Retinal pigment epithelial cell (primary cell): ENCODE measurements at regions not wholly inside any gene's neighbourhood (a gene's known extent, or its start where the extent isn't known, plus 50 kb on each side); places are given as distances from the start of the nearest gene placed in this dataset.

Experiments
- DNase-seq: peaks from one replicate; pipeline ENCODE4 v3.0.0-alpha.2; 2010; ENCODE audit warnings: low read depth
- H3K4me3 ChIP-seq: 2 replicates; pipeline ENCODE4 v1.5.1; 2011; ENCODE audit warnings: mild to moderate bottlenecking, low read length, control low read depth, moderate library complexity
- TF ChIP-seq, protein P1 (sequence below): conservative IDR thresholded peaks from 2 replicates; pipeline ENCODE4 v1.5.1; 2011; ENCODE audit warnings: low read depth, low read length, control low read depth, inconsistent platforms

- TF ChIP-seq, protein P1, sequence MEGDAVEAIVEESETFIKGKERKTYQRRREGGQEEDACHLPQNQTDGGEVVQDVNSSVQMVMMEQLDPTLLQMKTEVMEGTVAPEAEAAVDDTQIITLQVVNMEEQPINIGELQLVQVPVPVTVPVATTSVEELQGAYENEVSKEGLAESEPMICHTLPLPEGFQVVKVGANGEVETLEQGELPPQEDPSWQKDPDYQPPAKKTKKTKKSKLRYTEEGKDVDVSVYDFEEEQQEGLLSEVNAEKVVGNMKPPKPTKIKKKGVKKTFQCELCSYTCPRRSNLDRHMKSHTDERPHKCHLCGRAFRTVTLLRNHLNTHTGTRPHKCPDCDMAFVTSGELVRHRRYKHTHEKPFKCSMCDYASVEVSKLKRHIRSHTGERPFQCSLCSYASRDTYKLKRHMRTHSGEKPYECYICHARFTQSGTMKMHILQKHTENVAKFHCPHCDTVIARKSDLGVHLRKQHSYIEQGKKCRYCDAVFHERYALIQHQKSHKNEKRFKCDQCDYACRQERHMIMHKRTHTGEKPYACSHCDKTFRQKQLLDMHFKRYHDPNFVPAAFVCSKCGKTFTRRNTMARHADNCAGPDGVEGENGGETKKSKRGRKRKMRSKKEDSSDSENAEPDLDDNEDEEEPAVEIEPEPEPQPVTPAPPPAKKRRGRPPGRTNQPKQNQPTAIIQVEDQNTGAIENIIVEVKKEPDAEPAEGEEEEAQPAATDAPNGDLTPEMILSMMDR, result no peak
- DNase-seq, result no peak
- no peak overlapping the region for H3K4me3 ChIP-seq
Observed at GRCh38 chr1:5491207-5491904, 500.9 kb downstream of the NPHP4 start.

DNA sequence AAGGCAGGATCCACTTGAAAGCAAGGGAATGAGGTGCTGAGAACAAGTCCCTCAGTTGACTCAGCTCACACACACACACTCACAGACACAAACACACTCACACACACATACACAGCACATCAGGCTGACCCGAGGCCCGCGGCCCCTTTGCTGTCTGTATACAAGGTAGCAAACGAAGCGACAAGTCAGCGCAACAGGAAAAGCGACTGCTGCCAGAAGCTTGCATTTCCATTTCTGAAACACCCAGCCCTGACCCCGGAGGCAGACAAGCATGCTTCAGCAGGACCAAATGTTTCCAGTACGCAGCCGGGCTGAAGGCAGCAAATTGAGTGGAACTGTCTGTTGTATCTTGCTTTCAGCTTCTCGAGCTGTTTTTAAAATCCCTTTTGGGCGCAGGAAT, 501.6 kb downstream of the NPHP4 start:
- TF ChIP-seq, protein P1, result no peak
- no peak for DNase-seq
- H3K4me3 ChIP-seq, result no peak overlapping the region

- TF ChIP-seq, protein P1, result no peak
- no peak overlapping the region for H3K4me3 ChIP-seq
- no peak for DNase-seq
Observed at GRCh38 chr1:5488448-5488847, 503.8 kb downstream of the NPHP4 start.

GRCh38 chr1:5485968-5486696, 506.1 kb downstream of the NPHP4 start:
- no peak overlapping the region for H3K4me3 ChIP-seq
- TF ChIP-seq, protein P1, result no peak

DNA sequence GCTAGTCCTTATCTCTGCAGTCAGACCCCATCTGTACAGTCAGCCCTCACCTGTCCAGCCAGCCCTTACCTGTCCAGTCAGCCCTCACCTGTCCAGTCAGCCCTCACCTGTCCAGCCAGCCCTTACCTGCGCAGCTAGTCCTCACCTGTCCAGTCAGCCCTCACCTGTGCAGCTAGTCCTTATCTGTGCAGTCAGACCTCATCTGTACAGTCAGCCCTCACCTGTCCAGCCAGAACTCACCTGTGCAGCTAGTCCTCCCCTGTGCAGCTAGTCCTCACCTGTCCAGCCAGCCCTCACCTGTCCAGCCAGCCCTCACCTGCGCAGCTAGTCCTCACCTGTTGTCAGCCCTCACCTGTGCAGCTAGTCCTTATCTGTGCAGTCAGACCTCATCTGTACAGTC, 506.8 kb downstream of the NPHP4 start:
- TF ChIP-seq, protein P1, result no peak

More at GRCh38 chr1:5485968-5486696, 506.1 kb downstream of the NPHP4 start:
- DNase-seq, result no peak

DNA sequence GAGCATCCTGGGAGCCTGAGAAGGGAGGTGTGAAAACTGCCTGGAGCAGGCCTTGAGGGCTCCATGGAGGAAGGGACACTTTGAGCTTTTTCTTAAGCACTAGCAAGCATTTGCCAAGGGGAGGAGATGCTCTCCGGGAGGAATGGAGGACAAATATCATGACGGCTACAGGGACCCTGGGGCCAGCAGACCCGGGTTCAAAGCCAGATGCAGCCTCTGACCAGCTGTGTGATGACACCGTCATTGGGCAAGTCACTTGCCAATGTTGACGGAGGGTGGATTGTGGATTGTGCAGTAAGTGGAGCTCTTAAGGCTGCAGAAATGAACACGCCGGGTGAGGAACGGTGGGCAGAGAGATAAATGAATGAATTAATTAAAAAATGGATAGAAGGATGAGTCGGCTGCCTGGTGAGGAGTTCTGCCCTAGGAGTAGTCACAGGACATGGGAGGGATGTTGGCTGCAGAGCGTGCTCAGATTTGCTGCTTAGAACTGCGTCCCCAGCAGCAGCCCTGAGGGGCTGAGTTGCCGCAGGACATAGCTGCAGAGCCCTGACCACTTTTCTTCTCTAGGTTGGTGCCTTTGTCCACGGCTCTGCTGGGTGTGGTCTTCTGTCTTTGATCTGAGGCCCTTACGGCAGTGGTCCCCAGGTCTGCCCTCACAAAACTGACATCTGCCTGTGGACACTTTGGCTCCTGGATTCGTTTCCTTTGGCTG, 507.6 kb downstream of the NPHP4 start:
- no peak overlapping the region for H3K4me3 ChIP-seq
- TF ChIP-seq, protein P1, result no peak
- DNase-seq, result no peak

More for the DNA sequence above, 506.8 kb downstream of the NPHP4 start:
- no peak for DNase-seq
- H3K4me3 ChIP-seq, result no peak overlapping the region
